ENCODE measurements at regions not wholly inside any gene's neighbourhood (a gene's known extent, or its start where the extent isn't known, plus 50 kb on each side); places are given as distances from the start of the nearest gene placed in this dataset.

- H3K4me3 ChIP-seq, result no peak overlapping the region
- H3K27ac ChIP-seq (replicated peaks), result no peak overlapping the region
- no peak for DNase-seq
- H3K9me3 ChIP-seq (replicated peaks), result peaks cover 6% of the 10 kb centered on the region
- H3K27me3 ChIP-seq (ENCODE audit: low read depth), result no peaks in the 10 kb centered on the region
- no peaks in the 10 kb centered on the region for H3K36me3 ChIP-seq
- no peak for TF ChIP-seq CTCF (IDR thresholded peaks at IDR 0.05; ENCODE audit: borderline replicate concordance)
- H3K4me1 ChIP-seq, result peaks cover 5% of the 10 kb centered on the region
- intact Hi-C loops (cut with micrococcal nuclease), result no loop called here
Observed at GRCh38 chr3:177484926-177485325, 287.6 kb upstream of the TBL1XR1 start.

GRCh38 chr3:177487635-177488186 lies 290.4 kb upstream of the TBL1XR1 start:
- H3K9me3 ChIP-seq (replicated peaks), result peaks cover 6% of the 10 kb centered on the region
- H3K4me1 ChIP-seq, result peaks cover 20% of the 10 kb centered on the region
- no peaks in the 10 kb centered on the region for H3K27me3 ChIP-seq (ENCODE audit: low read depth)
- DNase-seq, result no peak
- no peak overlapping the region for H3K4me3 ChIP-seq
- no peaks in the 10 kb centered on the region for H3K36me3 ChIP-seq
- H3K27ac ChIP-seq (replicated peaks), result no peak overlapping the region
- TF ChIP-seq CTCF (IDR thresholded peaks at IDR 0.05; ENCODE audit: borderline replicate concordance), result no peak
- intact Hi-C loops (cut with micrococcal nuclease), result no loop called here

- no peak for TF ChIP-seq CTCF (IDR thresholded peaks at IDR 0.05; ENCODE audit: borderline replicate concordance)
- no peak overlapping the region for H3K27ac ChIP-seq (replicated peaks)
- intact Hi-C loops (cut with micrococcal nuclease), result no loop called here
Observed at GRCh38 chr3:177488740-177489139, 291.5 kb upstream of the TBL1XR1 start.

GRCh38 chr3:177490626-177491025 lies 293.3 kb upstream of the TBL1XR1 start:
- H3K9me3 ChIP-seq (replicated peaks), result peaks cover 6% of the 10 kb centered on the region
- intact Hi-C loops (cut with micrococcal nuclease), result no loop called here
- no peak for DNase-seq
- peak overlapping the region; percentile 54 for H3K27ac ChIP-seq (replicated peaks)
- H3K4me1 ChIP-seq, result peaks cover 17% of the 10 kb centered on the region
- H3K27me3 ChIP-seq (ENCODE audit: low read depth), result no peaks in the 10 kb centered on the region
- H3K4me3 ChIP-seq, result no peak overlapping the region
- no peak for TF ChIP-seq CTCF (IDR thresholded peaks at IDR 0.05; ENCODE audit: borderline replicate concordance)
- H3K36me3 ChIP-seq, result no peaks in the 10 kb centered on the region

More at GRCh38 chr3:177488740-177489139, 291.5 kb upstream of the TBL1XR1 start:
- DNase-seq, result no peak
- H3K4me1 ChIP-seq, result peaks cover 17% of the 10 kb centered on the region
- H3K27me3 ChIP-seq (ENCODE audit: low read depth), result no peaks in the 10 kb centered on the region
- no peak overlapping the region for H3K4me3 ChIP-seq
- peaks cover 6% of the 10 kb centered on the region for H3K9me3 ChIP-seq (replicated peaks)
- H3K36me3 ChIP-seq, result no peaks in the 10 kb centered on the region

- Histone ChIP-seq H3K9me3 (replicated peaks) (peaks cover 6% of the 10 kb centered on the region), H3K4me3 (no peak overlapping the region), H3K4me1 (peaks cover 17% of the 10 kb centered on the region), H3K27ac (replicated peaks) (peak overlapping the region; percentile 54), H3K27me3 (ENCODE audit: low read depth) (no peaks in the 10 kb centered on the region), H3K36me3 (no peaks in the 10 kb centered on the region)
- no peak for DNase-seq
- no peak for TF ChIP-seq CTCF (IDR thresholded peaks at IDR 0.05; ENCODE audit: borderline replicate concordance)
- intact Hi-C loops (cut with micrococcal nuclease), result no loop called here
Observed at GRCh38 chr3:177491296-177492032, 294.2 kb upstream of the TBL1XR1 start.

Measured in left ventricle myocardium inferior (tissue), 1 donor.